ENCODE measurements at regions not wholly inside any gene's neighbourhood (a gene's known extent, or its start where the extent isn't known, plus 50 kb on each side); places are given as distances from the start of the nearest gene placed in this dataset.
"Not testable (repeated sequence)": the region's sequence is repeated elsewhere in the genome, so short reads cannot be mapped to it uniquely, and the experiment has no call there.

GRCh38 chr9:22992780-22993179, 546.2 kb downstream of the DMRTA1 start:
- H3K4me1 ChIP-seq (ENCODE audit: control insufficient read depth, insufficient read depth, low read length), result no peaks in the 10 kb centered on the region
- ATAC-seq, result no peak
- intact Hi-C loops (cut with DNase I), result no loop called here
- WGBS, result 69% methylated on average over 3 of the region's 3 CpGs
- no peak overlapping the region for H3K4me3 ChIP-seq (ENCODE audit: low read length)
- no peaks in the 10 kb centered on the region for H3K27me3 ChIP-seq (ENCODE audit: control insufficient read depth, insufficient read depth)
- DNase-seq, result no peak
- no peaks in the 10 kb centered on the region for H3K9me3 ChIP-seq (ENCODE audit: control insufficient read depth, low read length)
- no peak overlapping the region for H3K27ac ChIP-seq (ENCODE audit: low read length)

DNA sequence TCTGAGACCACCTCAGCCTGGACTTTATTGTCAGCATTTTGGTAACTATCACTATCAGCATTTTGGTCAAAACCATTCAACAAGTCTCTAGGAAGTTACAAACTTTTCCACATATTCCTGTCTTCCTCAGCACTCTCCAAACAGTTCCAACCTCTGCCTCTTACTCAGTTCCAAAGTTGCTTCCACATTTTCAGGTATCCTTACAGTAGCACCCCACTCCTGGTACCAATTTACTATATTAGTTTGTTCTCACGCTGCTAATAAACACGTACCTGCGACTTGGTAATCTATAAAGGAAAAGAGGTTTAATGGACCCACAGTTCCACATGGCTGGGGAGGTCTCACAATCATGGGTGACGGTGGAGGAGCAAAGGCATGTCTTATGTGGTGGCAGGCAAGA, 551.3 kb downstream of the DMRTA1 start:
- 87% methylated on average over 4 of the region's 4 CpGs for WGBS
- no peaks in the 10 kb centered on the region for H3K27me3 ChIP-seq (ENCODE audit: control insufficient read depth, insufficient read depth)
- ATAC-seq (no peak), DNase-seq (no peak)
- no peak overlapping the region for H3K4me3 ChIP-seq (ENCODE audit: low read length)
- no peaks in the 10 kb centered on the region for H3K9me3 ChIP-seq (ENCODE audit: control insufficient read depth, low read length)
- H3K4me1 ChIP-seq (ENCODE audit: control insufficient read depth, insufficient read depth, low read length), result no peaks in the 10 kb centered on the region
- intact Hi-C loops (cut with DNase I), result no loop called here
- H3K27ac ChIP-seq (ENCODE audit: low read length), result no peak overlapping the region

DNA sequence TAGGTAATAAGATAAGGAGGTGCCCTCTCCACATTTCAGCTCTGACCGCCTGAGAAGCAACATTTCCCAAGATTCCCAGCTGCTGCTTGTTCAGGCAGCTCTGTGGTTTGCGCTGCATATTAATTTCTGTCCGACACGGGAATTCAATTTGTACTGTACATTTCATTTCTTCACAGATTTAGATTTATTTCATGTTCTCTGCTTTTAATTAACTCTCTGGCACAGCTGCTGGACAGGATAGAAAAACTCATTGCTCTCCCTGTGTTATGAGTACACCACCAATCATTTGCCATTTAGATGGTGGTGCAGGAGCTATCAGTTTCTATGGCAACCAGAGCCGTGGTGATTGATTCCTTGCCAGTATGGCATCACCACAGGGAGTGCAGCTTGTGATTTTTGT, 558.5 kb downstream of the DMRTA1 start:
- ATAC-seq, result no peak
- Histone ChIP-seq H3K4me3 (ENCODE audit: low read length) (no peak overlapping the region), H3K27me3 (ENCODE audit: control insufficient read depth, insufficient read depth) (no peaks in the 10 kb centered on the region), H3K4me1 (ENCODE audit: control insufficient read depth, insufficient read depth, low read length) (no peaks in the 10 kb centered on the region), H3K27ac (ENCODE audit: low read length) (no peak overlapping the region), H3K9me3 (ENCODE audit: control insufficient read depth, low read length) (no peaks in the 10 kb centered on the region)
- DNase-seq, result no peak
- intact Hi-C loops (cut with DNase I), result no loop called here
- WGBS, result 57% methylated on average over 5 of the region's 5 CpGs

DNA sequence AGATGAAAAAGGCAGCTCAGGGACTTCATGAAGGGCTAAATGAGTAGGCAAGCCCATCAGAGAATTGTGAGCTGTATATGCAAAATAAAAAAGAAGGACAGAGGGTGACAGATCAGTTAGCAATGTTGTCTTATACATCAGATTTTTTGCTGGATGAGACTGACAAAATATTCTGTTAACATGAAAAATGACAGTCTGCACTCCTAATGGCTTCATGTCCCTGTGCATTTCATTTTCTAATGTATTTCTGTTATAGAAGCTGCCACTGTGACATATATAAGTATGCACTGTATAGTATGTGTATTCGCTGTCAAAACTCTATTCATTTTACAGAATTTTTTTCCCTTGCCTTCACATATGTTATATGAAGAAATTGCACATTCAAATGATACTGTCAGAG, 559.5 kb downstream of the DMRTA1 start:
- Histone ChIP-seq H3K9me3 (ENCODE audit: control insufficient read depth, low read length) (no peaks in the 10 kb centered on the region), H3K27me3 (ENCODE audit: control insufficient read depth, insufficient read depth) (no peaks in the 10 kb centered on the region), H3K4me1 (ENCODE audit: control insufficient read depth, insufficient read depth, low read length) (no peaks in the 10 kb centered on the region), H3K4me3 (ENCODE audit: low read length) (no peak overlapping the region), H3K27ac (ENCODE audit: low read length) (no peak overlapping the region)
- ATAC-seq, result no peak
- 84% methylated on average over 1 of the region's 1 CpG for WGBS
- no peak for DNase-seq
- intact Hi-C loops (cut with DNase I), result no loop called here

DNA sequence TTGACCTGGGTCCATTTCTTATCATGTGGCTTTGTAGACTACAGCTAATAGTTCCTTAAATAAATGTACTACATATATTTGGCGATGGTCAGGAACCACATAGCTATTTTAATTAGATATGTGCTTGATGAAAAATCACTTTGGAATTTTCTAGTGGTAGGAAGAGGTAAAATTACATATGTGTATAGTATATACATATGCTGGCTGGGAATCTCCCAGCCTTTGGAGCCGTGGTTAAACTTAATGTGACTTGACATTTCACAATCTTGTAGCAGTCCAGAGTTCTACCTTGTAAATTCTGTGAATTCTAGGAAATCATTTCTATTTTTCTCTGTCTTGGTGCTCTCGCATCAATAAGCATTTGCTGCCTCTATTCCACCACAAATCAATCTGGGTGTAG, 565.0 kb downstream of the DMRTA1 start:
- DNase-seq, result no peak
- 76% methylated on average over 3 of the region's 3 CpGs for WGBS
- Histone ChIP-seq H3K27me3 (ENCODE audit: control insufficient read depth, insufficient read depth) (no peaks in the 10 kb centered on the region), H3K4me1 (ENCODE audit: control insufficient read depth, insufficient read depth, low read length) (no peaks in the 10 kb centered on the region), H3K9me3 (ENCODE audit: control insufficient read depth, low read length) (no peaks in the 10 kb centered on the region), H3K4me3 (ENCODE audit: low read length) (no peak overlapping the region), H3K27ac (ENCODE audit: low read length) (no peak overlapping the region)
- ATAC-seq, result no peak
- intact Hi-C loops (cut with DNase I), result loop anchor here in 1 of 4 donors (10.0 kb wide), 1 partner anchor 63 kb away; no protein-coding TSS in a partner anchor

DNA sequence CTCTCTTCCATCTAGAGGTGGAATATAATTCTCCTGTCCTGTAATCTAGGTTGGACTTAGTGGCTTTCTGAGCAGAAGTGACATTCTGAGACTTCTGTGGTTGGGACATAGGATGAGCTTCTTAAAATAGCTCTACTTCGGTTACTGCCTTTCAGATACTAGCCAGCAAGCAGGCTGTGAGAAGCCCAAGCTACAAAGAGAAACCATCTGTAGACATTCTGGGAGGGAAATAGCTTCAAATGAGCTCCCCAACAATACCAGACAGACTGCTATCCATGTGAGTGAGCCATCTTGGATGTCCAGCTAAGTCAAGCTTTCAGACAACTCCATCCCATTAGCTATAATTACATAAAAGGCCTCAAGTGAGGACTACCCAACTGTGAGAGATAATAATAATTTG, 568.9 kb downstream of the DMRTA1 start:
- Histone ChIP-seq H3K4me3 (ENCODE audit: low read length) (no peak overlapping the region), H3K27me3 (ENCODE audit: control insufficient read depth, insufficient read depth) (no peaks in the 10 kb centered on the region), H3K4me1 (ENCODE audit: control insufficient read depth, insufficient read depth, low read length) (no peaks in the 10 kb centered on the region), H3K9me3 (ENCODE audit: control insufficient read depth, low read length) (no peaks in the 10 kb centered on the region), H3K27ac (ENCODE audit: low read length) (no peak overlapping the region)
- intact Hi-C loops (cut with DNase I), result loop anchor here in 1 of 4 donors (10.0 kb wide), 1 partner anchor 59 kb away; no protein-coding TSS in a partner anchor
- WGBS, result 69% methylated on average over 1 of the region's 1 CpG
- ATAC-seq (no peak), DNase-seq (no peak)

DNA sequence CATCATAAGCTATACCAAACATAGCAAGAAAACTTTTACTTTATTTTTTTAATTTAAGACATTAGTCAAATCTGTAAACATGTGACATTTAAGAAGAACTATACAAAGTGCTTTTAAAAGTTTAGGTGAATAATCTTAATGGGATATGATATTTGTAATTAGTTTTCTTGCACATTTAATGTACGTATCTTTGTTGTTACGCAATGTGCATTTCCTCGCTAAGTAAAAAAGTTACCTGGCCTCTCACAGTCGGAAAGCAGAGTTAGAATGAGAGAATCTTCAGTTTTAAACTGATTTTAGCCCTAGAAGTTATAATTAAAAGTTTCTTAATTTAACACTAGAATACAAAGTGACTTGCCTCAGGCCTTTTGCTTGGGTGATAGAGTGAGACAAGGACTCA, 589.8 kb downstream of the DMRTA1 start:
- WGBS, result 86% methylated on average over 4 of the region's 4 CpGs
- no peak overlapping the region for H3K27ac ChIP-seq (ENCODE audit: low read length)
- H3K27me3 ChIP-seq (ENCODE audit: control insufficient read depth, insufficient read depth), result no peaks in the 10 kb centered on the region
- no peak overlapping the region for H3K4me3 ChIP-seq (ENCODE audit: low read length)
- DNase-seq (no peak), ATAC-seq (no peak)
- no peaks in the 10 kb centered on the region for H3K9me3 ChIP-seq (ENCODE audit: control insufficient read depth, low read length)
- intact Hi-C loops (cut with DNase I), result no loop called here
- H3K4me1 ChIP-seq (ENCODE audit: control insufficient read depth, insufficient read depth, low read length), result no peaks in the 10 kb centered on the region

DNA sequence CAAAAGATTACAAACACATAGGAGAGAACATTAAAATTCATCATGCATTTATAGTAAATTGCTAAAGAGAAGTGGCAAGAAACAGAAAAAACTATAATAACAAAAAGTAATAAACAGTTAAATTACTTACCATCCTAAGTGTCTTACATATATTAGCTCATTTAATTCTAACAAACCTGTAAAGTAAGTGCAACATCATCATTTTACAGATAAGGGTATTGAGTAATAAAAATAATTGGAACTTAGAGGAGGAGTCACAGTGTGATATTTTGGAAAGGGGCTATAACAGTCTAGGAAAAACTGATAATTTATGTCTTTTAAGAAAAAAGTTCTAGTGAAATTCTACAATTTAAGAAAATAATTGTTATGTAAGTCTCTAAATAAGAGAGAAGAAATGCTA, 592.8 kb downstream of the DMRTA1 start:
- Histone ChIP-seq H3K4me1 (ENCODE audit: control insufficient read depth, insufficient read depth, low read length) (no peaks in the 10 kb centered on the region), H3K27ac (ENCODE audit: low read length) (no peak overlapping the region), H3K4me3 (ENCODE audit: low read length) (no peak overlapping the region), H3K27me3 (ENCODE audit: control insufficient read depth, insufficient read depth) (no peaks in the 10 kb centered on the region), H3K9me3 (ENCODE audit: control insufficient read depth, low read length) (no peaks in the 10 kb centered on the region)
- intact Hi-C loops (cut with DNase I), result no loop called here
- DNase-seq, result no peak
- ATAC-seq, result no peak

DNA sequence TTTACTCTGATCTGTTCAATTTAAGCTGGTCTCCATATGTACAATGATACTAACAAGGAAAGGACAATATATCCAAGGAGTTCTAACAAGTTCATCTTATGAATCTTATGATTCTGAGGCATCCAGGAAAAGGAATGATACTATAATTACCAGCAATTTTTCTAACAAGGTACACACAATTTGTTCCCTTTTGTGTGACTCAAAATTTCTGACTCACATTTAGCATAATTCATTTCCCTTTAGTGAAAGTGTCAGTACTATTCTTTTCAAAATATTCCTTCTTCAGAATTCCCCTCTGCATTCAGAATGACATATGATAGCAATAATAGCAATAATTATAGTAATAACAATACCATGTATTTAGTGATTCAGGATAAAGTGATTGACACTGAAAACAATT, 594.8 kb downstream of the DMRTA1 start:
- no peak for DNase-seq
- Histone ChIP-seq H3K9me3 (ENCODE audit: control insufficient read depth, low read length) (no peaks in the 10 kb centered on the region), H3K4me3 (ENCODE audit: low read length) (no peak overlapping the region), H3K27me3 (ENCODE audit: control insufficient read depth, insufficient read depth) (no peaks in the 10 kb centered on the region), H3K4me1 (ENCODE audit: control insufficient read depth, insufficient read depth, low read length) (no peaks in the 10 kb centered on the region), H3K27ac (ENCODE audit: low read length) (no peak overlapping the region)
- ATAC-seq, result no peak
- intact Hi-C loops (cut with DNase I), result no loop called here

GRCh38 chr9:23044549-23044948, 597.9 kb downstream of the DMRTA1 start:
- Histone ChIP-seq H3K4me3 (ENCODE audit: low read length) (no peak overlapping the region), H3K27me3 (ENCODE audit: control insufficient read depth, insufficient read depth) (no peaks in the 10 kb centered on the region), H3K4me1 (ENCODE audit: control insufficient read depth, insufficient read depth, low read length) (no peaks in the 10 kb centered on the region), H3K27ac (ENCODE audit: low read length) (no peak overlapping the region), H3K9me3 (ENCODE audit: control insufficient read depth, low read length) (no peaks in the 10 kb centered on the region)
- ATAC-seq (no peak), DNase-seq (no peak)
- intact Hi-C loops (cut with DNase I), result no loop called here

DNA sequence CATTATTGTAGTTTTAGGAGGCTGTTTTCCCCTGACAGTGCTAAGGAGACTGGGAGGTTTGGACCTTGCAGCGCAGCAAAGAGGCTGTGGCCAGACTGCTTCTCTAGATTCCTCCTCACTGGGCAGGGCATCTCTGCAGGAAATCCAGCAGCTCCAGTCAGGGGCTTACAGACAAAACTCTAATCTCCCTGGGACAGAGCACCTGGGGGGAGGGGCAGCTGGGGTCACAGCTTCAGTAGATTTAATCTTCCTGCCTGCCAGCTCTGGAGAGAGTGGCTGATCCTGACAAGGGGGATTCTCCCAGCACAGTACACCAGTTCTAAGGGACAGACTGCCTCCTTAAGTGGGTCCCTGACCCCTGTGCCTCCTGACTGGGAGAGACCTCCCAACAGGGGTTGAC, 599.4 kb downstream of the DMRTA1 start:
- 84% methylated on average over 1 of the region's 1 CpG for WGBS
- H3K4me3 ChIP-seq (ENCODE audit: low read length); intact Hi-C loops (cut with DNase I); DNase-seq; ATAC-seq; H3K4me1 ChIP-seq (ENCODE audit: control insufficient read depth, insufficient read depth, low read length); H3K27me3 ChIP-seq (ENCODE audit: control insufficient read depth, insufficient read depth); H3K9me3 ChIP-seq (ENCODE audit: control insufficient read depth, low read length); H3K27ac ChIP-seq (ENCODE audit: low read length): not testable (repeated sequence)

DNA sequence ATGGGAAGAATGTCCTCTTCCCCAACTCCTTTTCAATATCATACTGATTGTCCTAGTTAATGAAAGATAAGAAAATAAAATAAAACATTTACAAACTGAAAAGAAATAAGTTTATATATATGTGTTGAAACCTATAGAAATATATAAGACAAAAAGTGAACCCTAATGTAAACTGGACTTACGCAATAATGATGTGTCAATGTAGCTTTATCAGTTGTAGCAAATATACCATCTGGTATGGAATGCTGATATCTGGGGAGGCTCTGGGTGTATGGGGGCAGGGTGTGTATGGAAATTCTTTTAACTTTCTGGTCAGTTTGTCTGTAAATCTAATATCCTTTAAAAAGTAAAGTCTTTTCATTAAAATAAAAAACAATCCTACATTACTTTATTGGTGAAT, 603.9 kb downstream of the DMRTA1 start:
- Histone ChIP-seq H3K4me1 (ENCODE audit: control insufficient read depth, insufficient read depth, low read length) (no peaks in the 10 kb centered on the region), H3K9me3 (ENCODE audit: control insufficient read depth, low read length) (no peaks in the 10 kb centered on the region), H3K27ac (ENCODE audit: low read length) (no peak overlapping the region), H3K27me3 (ENCODE audit: control insufficient read depth, insufficient read depth) (no peaks in the 10 kb centered on the region), H3K4me3 (ENCODE audit: low read length) (no peak overlapping the region)
- intact Hi-C loops (cut with DNase I), result no loop called here
- ATAC-seq, result no peak
- WGBS, result 87% methylated on average over 1 of the region's 1 CpG
- DNase-seq, result no peak
